H1 (cell line): ENCODE measurements at regions not wholly inside any gene's neighbourhood (a gene's known extent, or its start where the extent isn't known, plus 50 kb on each side); places are given as distances from the start of the nearest gene placed in this dataset.

ENCODE experiments used
- CTCF ChIA-PET: fragments of 300-600 bp; sonication (Branson Sonifier 250); formaldehyde crosslinking; loops from one replicate; lab custom pipeline; 2021; ENCODE audit not compliant: partially characterized antibody; lab: Charles Lee
- POLR2A ChIA-PET: fragments of 300-600 bp; sonication (Branson Sonifier 250); formaldehyde crosslinking; loops from one replicate; lab custom pipeline; 2021; ENCODE audit warnings: inconsistent platforms; ENCODE audit not compliant: partially characterized antibody; lab: Charles Lee
- DNase-seq, 2 experiments: peaks; one replicate each; pipeline versions ENCODE4 v3.0.0 to v3.0.0-alpha.2; 2010 to 2022; ENCODE audit warnings: low spot score in 2 of 2, low read depth in 1 of 2, mixed read lengths in 1 of 2
- FAIRE-seq: peaks from 2 replicates; lab custom pipeline; 2011; peaks lifted over from hg19 to GRCh38; lab: Jason Lieb, UNC
- H2AFZ ChIP-seq: 2 replicates; pipeline ENCODE4 v1.8.1; 2012; ENCODE audit warnings: low read length, inconsistent platforms
- H2AK5ac ChIP-seq: 2 replicates; pipeline ENCODE4 v1.6.1; 2013; ENCODE audit warnings: low read depth, low read length
- H2BK120ac ChIP-seq: replicated peaks from 2 replicates; pipeline ENCODE3; 2013; ENCODE audit warnings: low read depth, low read length, inconsistent platforms
- H2BK12ac ChIP-seq: 2 replicates; pipeline ENCODE4 v1.6.1; 2013; ENCODE audit warnings: low read depth, low read length
- H2BK15ac ChIP-seq: 2 replicates; pipeline ENCODE4 v1.6.1; 2013; ENCODE audit warnings: low read length
- H2BK20ac ChIP-seq: 2 replicates; pipeline ENCODE4 v1.6.1; 2013; ENCODE audit warnings: low read length
- H2BK5ac ChIP-seq: 2 replicates; pipeline ENCODE4 v1.6.1; 2013; ENCODE audit warnings: low read depth, low read length
- H3K14ac ChIP-seq: 2 replicates; pipeline ENCODE4 v1.6.1; 2013; ENCODE audit warnings: inconsistent platforms; ENCODE audit not compliant: insufficient read length
- H3K18ac ChIP-seq: 2 replicates; pipeline ENCODE4 v1.6.1; 2013; ENCODE audit warnings: low read length; ENCODE audit errors: extremely low read depth
- H3K23ac ChIP-seq: 2 replicates; pipeline ENCODE4 v1.6.1; 2013; ENCODE audit warnings: inconsistent platforms; ENCODE audit not compliant: insufficient read length
- H3K23me2 ChIP-seq: 2 replicates; pipeline ENCODE4 v1.6.1; 2013; ENCODE audit warnings: low read depth, low read length
- H3K27ac ChIP-seq: 2 replicates; pipeline ENCODE4 v1.6.1; 2011; ENCODE audit warnings: low read depth, low read length, inconsistent platforms
- H3K27me3 ChIP-seq, 4 experiments: replicated peaks in 1 of 4; 1 replicate in 1 of 4; 2 replicates in 3 of 4; pipeline versions ENCODE4 v1.6.1 to v1.8.1; 2011 to 2013; ENCODE audit warnings: low read length in 3 of 4, mild to moderate bottlenecking in 3 of 4, inconsistent platforms in 2 of 4, mixed read lengths in 2 of 4, moderate library complexity in 1 of 4; ENCODE audit not compliant: control insufficient read depth in 3 of 4, insufficient read depth in 3 of 4; ENCODE audit errors: extremely low read depth in 1 of 4
- H3K36me3 ChIP-seq, 4 experiments: 2 replicates each; pipeline versions ENCODE4 v1.6.1 to v1.8.1; 2011 to 2013; ENCODE audit warnings: mild to moderate bottlenecking in 4 of 4, low read length in 3 of 4, moderate library complexity in 2 of 4, control low read depth in 1 of 4, inconsistent platforms in 1 of 4; ENCODE audit not compliant: insufficient read depth in 4 of 4, control insufficient read depth in 2 of 4
- H3K4ac ChIP-seq: replicated peaks from 2 replicates; pipeline ENCODE3; 2013; ENCODE audit warnings: low read length, low read depth, mixed read lengths, inconsistent platforms; ENCODE audit not compliant: insufficient read length
- H3K4me1 ChIP-seq, 4 experiments: replicated peaks in 1 of 4; 1 replicate in 1 of 4; 2 replicates in 3 of 4; pipeline versions ENCODE4 v1.6.1 to v1.8.1; 2011 to 2013; ENCODE audit warnings: low read length in 3 of 4, inconsistent platforms in 2 of 4, mixed read lengths in 1 of 4; ENCODE audit not compliant: insufficient read depth in 4 of 4, control insufficient read depth in 3 of 4
- H3K4me2 ChIP-seq, 2 experiments: 2 replicates each; pipeline versions ENCODE4 v1.6.1 to v1.8.1; 2011 to 2013; ENCODE audit warnings: low read depth in 2 of 2, low read length in 2 of 2, control low read depth in 1 of 2, inconsistent platforms in 1 of 2, mild to moderate bottlenecking in 1 of 2; ENCODE audit not compliant: insufficient read depth in 1 of 2
- H3K4me3 ChIP-seq, 4 experiments: fragments of 200-600, 300-600 bp in 1 of 4; sonication (generic), shearing (Covaris generic), sonication (Bioruptor Twin) in 1 of 4; 2 replicates each; pipeline versions ENCODE4 v1.5.1 to v1.8.1; 2011 to 2016; ENCODE audit warnings: low read length in 4 of 4, low read depth in 3 of 4, control low read depth in 2 of 4, inconsistent platforms in 2 of 4, mild to moderate bottlenecking in 2 of 4, mixed read lengths in 1 of 4, moderate library complexity in 1 of 4; ENCODE audit not compliant: insufficient read depth in 2 of 4; ENCODE audit errors: extremely low read depth in 1 of 4
- H3K56ac ChIP-seq: replicated peaks from 2 replicates; pipeline ENCODE3; 2013; ENCODE audit warnings: low read depth, mild to moderate bottlenecking, mixed read lengths, low read length, inconsistent platforms; ENCODE audit not compliant: insufficient read length
- H3K79me1 ChIP-seq: 2 replicates; pipeline ENCODE4 v1.6.1; 2013; ENCODE audit warnings: low read depth, low read length, control low read depth
- H3K79me2 ChIP-seq, 2 experiments: 2 replicates each; pipeline versions ENCODE4 v1.6.1 to v1.8.1; 2012 to 2013; ENCODE audit warnings: low read length in 2 of 2, mild to moderate bottlenecking in 2 of 2, inconsistent platforms in 1 of 2; ENCODE audit not compliant: insufficient read depth in 2 of 2, control insufficient read depth in 1 of 2
- H3K9ac ChIP-seq, 4 experiments: replicated peaks in 1 of 4; 1 replicate in 1 of 4; 2 replicates in 3 of 4; pipeline versions ENCODE4 v1.6.1 to v1.8.1; 2011 to 2013; ENCODE audit warnings: low read depth in 3 of 4, low read length in 3 of 4, control low read depth in 2 of 4, mild to moderate bottlenecking in 2 of 4, moderate library complexity in 2 of 4, inconsistent platforms in 1 of 4; ENCODE audit errors: extremely low read depth in 1 of 4
- H3K9me3 ChIP-seq, 2 experiments: 2 replicates each; pipeline versions ENCODE4 v1.6.1 to v1.8.1; 2012 to 2013; ENCODE audit warnings: mild to moderate bottlenecking in 2 of 2, moderate library complexity in 2 of 2, control low read depth in 1 of 2, inconsistent platforms in 1 of 2, low read depth in 1 of 2, low read length in 1 of 2, mixed read lengths in 1 of 2; ENCODE audit not compliant: insufficient read depth in 2 of 2
- H4K20me1 ChIP-seq, 2 experiments: replicated peaks in 1 of 2; 2 replicates each; pipeline versions ENCODE3 to v1.8.1; 2011 to 2013; ENCODE audit warnings: inconsistent platforms in 2 of 2, low read length in 2 of 2, mild to moderate bottlenecking in 1 of 2; ENCODE audit not compliant: insufficient read depth in 2 of 2, control insufficient read depth in 1 of 2
- H4K5ac ChIP-seq: 2 replicates; pipeline ENCODE4 v1.6.1; 2013; ENCODE audit warnings: low read length, low read depth, mixed read lengths, inconsistent platforms; ENCODE audit not compliant: insufficient read length
- H4K8ac ChIP-seq: 2 replicates; pipeline ENCODE4 v1.8.0; 2013; ENCODE audit warnings: mild to moderate bottlenecking, moderate library complexity, low read length, inconsistent platforms; ENCODE audit not compliant: insufficient read depth; ENCODE audit errors: extremely low read depth
- H4K91ac ChIP-seq: replicated peaks from 2 replicates; pipeline ENCODE3; 2013; ENCODE audit warnings: low read length, mixed read lengths, inconsistent platforms; ENCODE audit not compliant: insufficient read length
- CTCF ChIP-seq, 3 experiments: IDR thresholded peaks; 1 replicate in 2 of 3; 2 replicates in 1 of 3; pipeline versions ENCODE4 v1.5.1 to v1.6.1; 2011; ENCODE audit warnings: low read length in 3 of 3, mild to moderate bottlenecking in 3 of 3, inconsistent platforms in 2 of 3, low read depth in 1 of 3, moderate library complexity in 1 of 3; ENCODE audit not compliant: insufficient read depth in 1 of 3; ENCODE audit errors: control extremely low read depth in 1 of 3
- E2F6 ChIP-seq: IDR thresholded peaks from 2 replicates; pipeline ENCODE4 v1.6.1; 2012; ENCODE audit warnings: inconsistent platforms
- MAX ChIP-seq: IDR thresholded peaks from 2 replicates; pipeline ENCODE4 v1.6.1; 2012; ENCODE audit warnings: inconsistent platforms
- PHF8 ChIP-seq: fragments of 200-600 bp; sonication (generic); conservative IDR thresholded peaks from 2 replicates; pipeline ENCODE4 v1.7.1; 2012; ENCODE audit warnings: low read depth, mild to moderate bottlenecking, inconsistent platforms, low read length, moderate library complexity
- POLR2AphosphoS5 ChIP-seq: IDR thresholded peaks from 2 replicates; pipeline ENCODE4 v1.6.1; 2011; ENCODE audit warnings: low read depth, low read length
- RFX5 ChIP-seq: IDR thresholded peaks from 2 replicates; pipeline ENCODE4 v1.6.1; 2011; ENCODE audit warnings: low read depth, low read length, improper control_type of control experiment, borderline replicate concordance
- TAF1 ChIP-seq: IDR thresholded peaks from 2 replicates; pipeline ENCODE4 v1.6.1; 2011; ENCODE audit warnings: mild to moderate bottlenecking, low read depth, low read length
- TEAD4 ChIP-seq: IDR thresholded peaks from 2 replicates; pipeline ENCODE4 v1.6.1; 2012; ENCODE audit warnings: low read depth, low read length, inconsistent platforms, mixed read lengths
- WGBS, 2 experiments: shearing (Covaris generic) in 1 of 2; methylation state at CpG; one replicate each; pipeline versions ENCODE4 v1.1.6 to v1.1.7; 2013 to 2015; ENCODE audit warnings: low lambda C conversion rate in 2 of 2, mixed read lengths in 2 of 2, inconsistent platforms in 1 of 2, low coverage in 1 of 2, missing lambda C conversion rate in 1 of 2; ENCODE audit not compliant: insufficient replicate concordance in 2 of 2, insufficient coverage in 1 of 2, insufficient read length in 1 of 2; ENCODE audit errors: extremely low coverage in 1 of 2, missing lambda C conversion rate in 1 of 2; 5-methylcytosine and 5-hydroxymethylcytosine counted together

- H3K4me2 ChIP-seq, result no peak overlapping the region
- TF ChIP-seq MAX (peak; percentile 45; the same call in 1 of the 2 replicates), TAF1 (0 out of 2 replicates have a peak, but pooled peaks have one; percentile 45), PHF8 (no peak), POLR2AphosphoS5 (no peak), RFX5 (no peak), TEAD4 (0 out of 2 replicates have a peak, but pooled peaks have one; percentile 10), E2F6 (0 out of 2 replicates have a peak, but pooled peaks have one; percentile 19), CTCF (IDR thresholded peaks at IDR 0.05; ENCODE audit: control extremely low read depth in 1 of 3, insufficient read depth in 1 of 3, low read depth in 1 of 3, low read length in 3 of 3) (peak; percentile 69 to 85 (median 72))
Measured at GRCh38 chr17:69607162-69607834, 192.8 kb downstream of the MAP2K6 start.

More at GRCh38 chr17:69607162-69607834, 192.8 kb downstream of the MAP2K6 start:
- no peaks in the 10 kb centered on the region for H3K36me3 ChIP-seq
- peak overlapping the region; percentile 86; the same call in 1 of the 2 replicates for H2AFZ ChIP-seq
- peak overlapping the region; percentile 69; the same call in 1 of the 2 replicates for H2BK5ac ChIP-seq
- H2BK120ac ChIP-seq, result peak overlapping the region; percentile 88
- H3K4ac ChIP-seq, result peak overlapping the region; percentile 0
- H4K20me1 ChIP-seq, result no peaks in the 10 kb centered on the region
- H3K27ac ChIP-seq, result peak overlapping the region; percentile 51
- H3K18ac ChIP-seq, result no peak overlapping the region; the same call in 1 of the 2 replicates
- no peak overlapping the region for H3K9ac ChIP-seq
- H2BK20ac ChIP-seq, result no peak overlapping the region
- no peak overlapping the region for H2AK5ac ChIP-seq
- H2BK15ac ChIP-seq, result no peak overlapping the region
- WGBS, 2 experiments, result 33% methylated on average over 6 of the region's 6 CpGs; no CpG with 5 or more reads in 1 of the 2 experiments
- no peaks in the 10 kb centered on the region; the same call in 1 of the 2 replicates for H3K23me2 ChIP-seq
- FAIRE-seq, result peak; percentile 65
- H3K27me3 ChIP-seq, result no peaks in the 10 kb centered on the region
- H3K79me2 ChIP-seq, result no peaks in the 10 kb centered on the region
- no peak overlapping the region for H3K4me3 ChIP-seq
- no peak overlapping the region for H3K14ac ChIP-seq
- peaks cover 0 to 3% (median 1%) of the 10 kb centered on the region in 4 experiments; a peak in 3 of 7 replicates for H3K4me1 ChIP-seq
- H3K79me1 ChIP-seq, result no peaks in the 10 kb centered on the region
- no peak overlapping the region for H3K23ac ChIP-seq
- DNase-seq, result peak; percentile 25 to 70
- H3K56ac ChIP-seq, result no peak overlapping the region
- CTCF ChIA-PET, result interaction anchor here (0.6 to 4.9 kb wide), 66 partner anchors 11 to 1232 kb away, joined by 3 to 59 read pairs (median 4); no protein-coding TSS in a partner anchor
- no peak overlapping the region for H2BK12ac ChIP-seq
- POLR2A ChIA-PET, result interaction anchor here (0.6 kb wide), 1 partner anchor 548 kb away, joined by 6 read pairs; no protein-coding TSS in a partner anchor
- H4K8ac ChIP-seq, result no peak overlapping the region
- no peaks in the 10 kb centered on the region for H3K9me3 ChIP-seq
- peak overlapping the region; percentile 18 for H4K5ac ChIP-seq
- H4K91ac ChIP-seq, result peak overlapping the region; percentile 58
